AG04449 (cell line): ENCODE measurements at regions not wholly inside any gene's neighbourhood (a gene's known extent, or its start where the extent isn't known, plus 50 kb on each side); places are given as distances from the start of the nearest gene placed in this dataset.

ENCODE experiments used
- CTCF ChIA-PET: fragments of 350-600 bp; formaldehyde crosslinking; extraction: SDS; loops from one replicate; lab custom pipeline; 2021; ENCODE audit warnings: antibody characterized with exemption; lab: Yijun Ruan, JAX
- POLR2A ChIA-PET: fragments of 400-600, 350-600 bp; formaldehyde crosslinking; extraction: SDS; loops from one replicate; lab custom pipeline; 2020; ENCODE audit warnings: antibody characterized with exemption, inconsistent platforms; lab: Yijun Ruan, JAX
- DNase-seq: peaks from one replicate; pipeline ENCODE4 v3.0.0-alpha.2; 2010; ENCODE audit warnings: low read depth, low spot score
- H3K4me3 ChIP-seq: 2 replicates; pipeline ENCODE4 v1.5.1; 2011; ENCODE audit warnings: low read depth, mild to moderate bottlenecking, control low read depth, low read length
- CTCF ChIP-seq: IDR thresholded peaks from one replicate; pipeline ENCODE4 v1.5.1; 2011; ENCODE audit warnings: mild to moderate bottlenecking, moderate library complexity, low read length, control low read depth, inconsistent platforms; ENCODE audit not compliant: insufficient read depth; ENCODE audit errors: missing control alignments

- H3K4me3 ChIP-seq: no peak overlapping the region
- ChIA-PET POLR2A (interaction anchor here (0.8 kb wide), 1 partner anchor 28 kb away, joined by 4 read pairs; no protein-coding TSS in a partner anchor), CTCF (interaction anchor here (0.7 to 1.0 kb wide), 4 partner anchors 8 to 283 kb away, joined by 3 to 4 read pairs (median 3); no protein-coding TSS in a partner anchor)
- no peak for DNase-seq
- no peak for TF ChIP-seq CTCF
Measured at GRCh38 chr1:115182012-115182715, 92.9 kb upstream of the TSPAN2 start.

GRCh38 chr1:115181231-115181630 lies 91.9 kb upstream of the TSPAN2 start:
- H3K4me3 ChIP-seq: no peak overlapping the region
- DNase-seq: no peak
- POLR2A ChIA-PET: interaction anchor here (0.8 kb wide), 1 partner anchor 29 kb away, joined by 4 read pairs; no protein-coding TSS in a partner anchor
- no peak for TF ChIP-seq CTCF
- CTCF ChIA-PET: interaction anchor here (0.7 to 1.2 kb wide), 5 partner anchors 8 to 95 kb away, joined by 3 to 4 read pairs (median 3); no protein-coding TSS in a partner anchor

GRCh38 chr1:115179397-115180079 lies 90.2 kb upstream of the TSPAN2 start:
- peak; percentile 83 for DNase-seq
- H3K4me3 ChIP-seq: no peak overlapping the region
- TF ChIP-seq CTCF: no peak
- CTCF ChIA-PET: interaction anchor here (1.1 to 1.6 kb wide), 4 partner anchors 9 to 66 kb away, joined by 3 to 5 read pairs (median 4); no protein-coding TSS in a partner anchor
- POLR2A ChIA-PET: interaction anchor here (0.6 to 1.7 kb wide), 11 partner anchors 11 to 343 kb away, joined by 3 to 13 read pairs (median 5); no protein-coding TSS in a partner anchor

- no peak for TF ChIP-seq CTCF
- ChIA-PET POLR2A (no interaction called here), CTCF (interaction anchor here (1.9 kb wide), 1 partner anchor 290 kb away, joined by 4 read pairs; no protein-coding TSS in a partner anchor)
- no peak for DNase-seq
- H3K4me3 ChIP-seq: no peak overlapping the region
Measured at GRCh38 chr1:115176189-115176588, 86.9 kb upstream of the TSPAN2 start.

GRCh38 chr1:115175596-115175995 lies 86.3 kb upstream of the TSPAN2 start:
- DNase-seq: no peak
- POLR2A ChIA-PET: no interaction called here
- TF ChIP-seq CTCF: no peak
- H3K4me3 ChIP-seq: no peak overlapping the region
- CTCF ChIA-PET: interaction anchor here (1.9 kb wide), 1 partner anchor 291 kb away, joined by 4 read pairs; no protein-coding TSS in a partner anchor

- ChIA-PET CTCF (interaction anchor here (0.7 to 1.2 kb wide), 2 partner anchors 8 to 34 kb away, joined by 3 to 5 read pairs; no protein-coding TSS in a partner anchor), POLR2A (no interaction called here)
- no peak for DNase-seq
- TF ChIP-seq CTCF: no peak
- H3K4me3 ChIP-seq: no peak overlapping the region
Measured at GRCh38 chr1:115173151-115173550, 83.8 kb upstream of the TSPAN2 start.
